DOHH2 (cell line): ENCODE measurements at regions not wholly inside any gene's neighbourhood (a gene's known extent, or its start where the extent isn't known, plus 50 kb on each side); places are given as distances from the start of the nearest gene placed in this dataset.
"Not testable (repeated sequence)": the region's sequence is repeated elsewhere in the genome, so short reads cannot be mapped to it uniquely, and the experiment has no call there.

Source experiments
- H3F3A ChIP-seq: fragments of 200-600 bp; sonication (generic), shearing (Covaris generic); 2 replicates; pipeline ENCODE4 v1.6.0; 2016; ENCODE audit warnings: antibody characterized with exemption, mild to moderate bottlenecking; ENCODE audit not compliant: control insufficient read depth, insufficient read depth
- H3K27ac ChIP-seq: fragments of 200-600 bp; sonication (generic); 2 replicates; pipeline ENCODE4 v1.5.1; 2014; ENCODE audit warnings: low read depth, mild to moderate bottlenecking, low read length, moderate library complexity
- H3K27me3 ChIP-seq: fragments of 200-600 bp; sonication (generic); 2 replicates; pipeline ENCODE4 v1.6.1; 2014; ENCODE audit warnings: mild to moderate bottlenecking, low read length, mixed read lengths; ENCODE audit not compliant: control insufficient read depth
- H3K36me3 ChIP-seq: fragments of 200-600 bp; sonication (generic); 2 replicates; pipeline ENCODE4 v1.6.1; 2014; ENCODE audit warnings: mild to moderate bottlenecking, low read length, moderate library complexity, mixed read lengths; ENCODE audit not compliant: control insufficient read depth
- H3K4me1 ChIP-seq: fragments of 200-600 bp; sonication (generic); 2 replicates; pipeline ENCODE4 v1.6.1; 2014; ENCODE audit warnings: mild to moderate bottlenecking, low read length, mixed read lengths; ENCODE audit not compliant: control insufficient read depth
- H3K4me2 ChIP-seq: fragments of 200-600 bp; sonication (generic); 2 replicates; pipeline ENCODE4 v1.6.0; 2014; ENCODE audit warnings: mild to moderate bottlenecking, low read length, moderate library complexity
- H3K4me3 ChIP-seq: fragments of 200-600 bp; sonication (generic); 2 replicates; pipeline ENCODE4 v1.5.1; 2014; ENCODE audit warnings: mild to moderate bottlenecking, low read length, mixed read lengths
- H3K79me2 ChIP-seq: fragments of 200-600 bp; sonication (generic); 2 replicates; pipeline ENCODE4 v1.6.1; 2014; ENCODE audit warnings: mild to moderate bottlenecking, low read length, mixed read lengths; ENCODE audit not compliant: control insufficient read depth
- H3K9me2 ChIP-seq: fragments of 200-600 bp; sonication (generic); replicated peaks from 2 replicates; pipeline ENCODE4 v1.6.1; 2014; ENCODE audit warnings: mild to moderate bottlenecking, low read length, mixed read lengths; ENCODE audit not compliant: control insufficient read depth
- H3K9me3 ChIP-seq: fragments of 200-600 bp; sonication (generic); 2 replicates; pipeline ENCODE4 v1.6.1; 2014; ENCODE audit warnings: antibody characterized with exemption, low read length, mixed read lengths; ENCODE audit not compliant: control insufficient read depth, insufficient read depth
- H4K20me1 ChIP-seq: fragments of 200-600 bp; sonication (generic); 2 replicates; pipeline ENCODE4 v1.6.0; 2014; ENCODE audit warnings: low read depth, mild to moderate bottlenecking, antibody characterized with exemption, low read length, moderate library complexity; ENCODE audit not compliant: control insufficient read depth, insufficient read depth
- EZH2phosphoT487 ChIP-seq: fragments of 200-600 bp; sonication (generic); IDR thresholded peaks from 2 replicates; pipeline ENCODE4 v1.6.1; 2017; ENCODE audit warnings: borderline replicate concordance, mild to moderate bottlenecking, antibody characterized with exemption, low read length, moderate library complexity, mixed read lengths
- TF ChIP-seq, protein P1 (sequence below): fragments of 200-600 bp; sonication (generic); IDR thresholded peaks from one replicate; pipeline ENCODE4 v1.5.1; 2014; ENCODE audit warnings: antibody characterized with exemption, mild to moderate bottlenecking, low read depth, low read length; ENCODE audit not compliant: poor library complexity, severe bottlenecking

DNA sequence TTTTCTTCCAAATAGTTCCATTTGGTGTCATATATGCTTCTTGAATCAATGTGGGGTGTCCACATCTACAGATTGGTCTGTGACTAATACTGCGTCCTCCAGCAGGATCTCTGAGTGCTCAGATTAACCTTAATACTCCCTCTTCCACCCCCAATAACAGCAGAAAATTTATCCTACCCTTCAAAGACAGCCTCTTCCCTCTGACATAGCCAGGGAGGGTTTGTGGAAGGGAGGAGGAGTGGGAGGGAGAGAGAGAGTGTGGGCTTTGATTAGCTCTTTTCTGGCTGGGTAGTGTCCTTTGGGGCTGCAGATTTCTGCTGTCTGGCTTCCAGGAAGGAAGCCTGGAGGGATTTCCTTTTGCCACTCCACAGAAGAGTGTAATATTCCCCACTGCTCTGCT, 220.7 kb downstream of the TTC6 start:
- Histone ChIP-seq H3K79me2 (no peaks in the 10 kb centered on the region), H3F3A (no peaks in the 10 kb centered on the region), H3K4me2 (no peak overlapping the region), H3K9me3 (no peaks in the 10 kb centered on the region), H4K20me1 (no peaks in the 10 kb centered on the region), H3K36me3 (no peaks in the 10 kb centered on the region), H3K27ac (no peak overlapping the region), H3K4me3 (no peak overlapping the region), H3K27me3 (no peaks in the 10 kb centered on the region), H3K4me1 (no peaks in the 10 kb centered on the region), H3K9me2 (no peaks in the 10 kb centered on the region)
- TF ChIP-seq EZH2phosphoT487 = no peak
- TF ChIP-seq, protein P1, sequence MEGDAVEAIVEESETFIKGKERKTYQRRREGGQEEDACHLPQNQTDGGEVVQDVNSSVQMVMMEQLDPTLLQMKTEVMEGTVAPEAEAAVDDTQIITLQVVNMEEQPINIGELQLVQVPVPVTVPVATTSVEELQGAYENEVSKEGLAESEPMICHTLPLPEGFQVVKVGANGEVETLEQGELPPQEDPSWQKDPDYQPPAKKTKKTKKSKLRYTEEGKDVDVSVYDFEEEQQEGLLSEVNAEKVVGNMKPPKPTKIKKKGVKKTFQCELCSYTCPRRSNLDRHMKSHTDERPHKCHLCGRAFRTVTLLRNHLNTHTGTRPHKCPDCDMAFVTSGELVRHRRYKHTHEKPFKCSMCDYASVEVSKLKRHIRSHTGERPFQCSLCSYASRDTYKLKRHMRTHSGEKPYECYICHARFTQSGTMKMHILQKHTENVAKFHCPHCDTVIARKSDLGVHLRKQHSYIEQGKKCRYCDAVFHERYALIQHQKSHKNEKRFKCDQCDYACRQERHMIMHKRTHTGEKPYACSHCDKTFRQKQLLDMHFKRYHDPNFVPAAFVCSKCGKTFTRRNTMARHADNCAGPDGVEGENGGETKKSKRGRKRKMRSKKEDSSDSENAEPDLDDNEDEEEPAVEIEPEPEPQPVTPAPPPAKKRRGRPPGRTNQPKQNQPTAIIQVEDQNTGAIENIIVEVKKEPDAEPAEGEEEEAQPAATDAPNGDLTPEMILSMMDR = no peak

DNA sequence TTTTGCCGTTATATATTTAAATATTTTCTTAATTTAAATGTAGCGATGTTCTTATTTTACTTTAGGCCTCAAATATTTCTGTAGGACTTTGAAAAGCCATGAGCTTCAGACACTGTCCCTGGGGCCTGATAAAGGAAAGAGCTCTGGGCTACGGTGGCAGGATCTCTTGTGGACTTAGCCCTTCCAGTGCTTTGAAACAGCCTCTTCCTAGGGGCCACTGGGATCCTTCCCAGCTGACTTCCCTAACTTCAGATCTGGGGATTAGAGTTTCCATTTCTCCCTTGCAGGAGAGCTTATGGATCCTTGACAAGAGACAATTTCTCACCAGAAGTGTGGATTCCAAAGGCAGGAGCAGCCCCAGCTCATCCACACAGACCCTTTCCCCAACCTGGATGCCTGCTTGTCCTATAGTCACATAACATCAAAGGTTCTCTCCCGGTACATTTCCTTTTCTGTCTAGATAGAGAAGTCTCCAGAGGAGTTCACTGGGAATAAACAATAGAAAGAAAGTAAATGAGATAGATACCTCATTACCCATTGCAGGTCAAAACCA, 221.4 kb downstream of the TTC6 start:
- Histone ChIP-seq H3K79me2 (no peaks in the 10 kb centered on the region), H3K9me3 (no peaks in the 10 kb centered on the region), H3K27me3 (no peaks in the 10 kb centered on the region), H3K36me3 (no peaks in the 10 kb centered on the region), H4K20me1 (no peaks in the 10 kb centered on the region), H3K9me2 (no peaks in the 10 kb centered on the region), H3F3A (no peaks in the 10 kb centered on the region), H3K4me3 (no peak overlapping the region), H3K4me2 (no peak overlapping the region), H3K27ac (no peak overlapping the region), H3K4me1 (no peaks in the 10 kb centered on the region)
- no peak for TF ChIP-seq EZH2phosphoT487
- TF ChIP-seq, protein P1 = no peak

DNA sequence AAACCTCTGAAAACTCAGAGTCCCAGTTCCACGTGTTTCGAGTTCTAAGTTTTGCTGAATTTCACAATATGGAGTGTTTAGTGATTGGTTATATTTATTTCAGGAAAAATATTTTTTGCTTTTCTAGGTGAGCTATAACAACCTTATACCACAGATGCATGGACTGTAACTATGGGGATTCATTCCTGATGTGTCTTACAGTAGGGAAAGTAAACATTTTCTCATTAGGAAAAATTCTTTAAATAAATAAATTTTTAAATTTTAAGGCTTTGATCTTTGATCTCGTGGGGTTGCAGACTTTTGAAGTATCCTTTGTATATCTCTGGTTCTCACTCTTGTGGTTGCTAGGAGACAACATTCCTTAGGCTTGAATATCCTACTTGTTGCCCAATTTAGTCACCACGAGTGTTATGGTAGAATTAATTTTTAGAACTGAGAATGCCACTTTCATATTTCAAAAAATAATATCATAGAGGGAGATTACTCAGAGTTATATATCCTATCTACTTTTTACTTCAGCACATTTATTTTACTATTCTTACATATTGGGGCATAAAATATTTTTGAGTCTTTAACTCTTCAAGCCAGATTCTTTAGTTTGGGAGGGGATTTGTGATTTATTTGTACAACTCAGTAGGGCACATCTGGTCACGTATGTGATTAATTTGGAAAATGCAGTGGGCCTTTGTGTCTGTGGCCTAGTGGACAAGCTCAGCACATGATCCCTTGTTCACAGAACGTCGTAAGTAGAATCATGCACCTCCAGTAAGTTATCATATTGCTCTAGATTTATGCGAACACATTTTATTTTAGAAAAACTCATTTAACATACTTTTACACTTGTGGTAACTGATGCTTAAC, 224.0 kb downstream of the TTC6 start:
- Histone ChIP-seq H3K36me3 (no peaks in the 10 kb centered on the region), H3K27ac (no peak overlapping the region), H3K4me2 (no peak overlapping the region), H3K9me2 (no peaks in the 10 kb centered on the region), H4K20me1 (no peaks in the 10 kb centered on the region), H3K27me3 (no peaks in the 10 kb centered on the region), H3K4me1 (no peaks in the 10 kb centered on the region), H3K9me3 (no peaks in the 10 kb centered on the region), H3K4me3 (no peak overlapping the region), H3F3A (no peaks in the 10 kb centered on the region), H3K79me2 (no peaks in the 10 kb centered on the region)
- TF ChIP-seq, protein P1 = no peak
- TF ChIP-seq EZH2phosphoT487 = no peak

DNA sequence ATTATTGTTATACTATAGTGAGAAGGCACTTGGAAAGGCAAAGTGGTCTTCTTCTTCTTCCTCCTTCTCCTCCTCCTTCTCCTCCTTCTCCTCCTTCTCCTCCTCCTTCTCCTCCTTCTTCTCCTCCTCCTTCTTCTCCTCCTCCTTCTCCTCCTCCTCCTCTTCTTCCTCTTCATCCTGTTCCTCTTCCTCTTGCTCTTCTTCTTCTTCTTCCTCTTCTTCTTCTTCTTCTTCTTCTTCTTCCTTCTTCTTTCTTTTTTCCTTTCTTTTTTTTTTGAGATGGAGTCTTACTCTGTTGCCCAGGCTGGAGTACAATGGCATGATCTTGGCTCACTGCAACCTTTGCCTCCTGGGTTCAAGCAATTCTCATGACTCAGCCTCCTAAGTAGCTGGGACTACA, 225.4 kb downstream of the TTC6 start:
- H3F3A ChIP-seq, H3K9me2 ChIP-seq, H3K4me2 ChIP-seq, H4K20me1 ChIP-seq, H3K4me1 ChIP-seq, H3K36me3 ChIP-seq, H3K27me3 ChIP-seq, H3K79me2 ChIP-seq, H3K9me3 ChIP-seq, H3K27ac ChIP-seq, H3K4me3 ChIP-seq: not testable (repeated sequence)
